GM12872 (cell line): ENCODE measurements at regions not wholly inside any gene's neighbourhood (a gene's known extent, or its start where the extent isn't known, plus 50 kb on each side); places are given as distances from the start of the nearest gene placed in this dataset.

ENCODE experiments used
- TF ChIP-seq, protein P1 (sequence below): IDR thresholded peaks from 3 replicates; pipeline ENCODE4 v1.5.1; 2011; ENCODE audit warnings: low read depth, mild to moderate bottlenecking, low read length, moderate library complexity; ENCODE audit not compliant: insufficient read depth

DNA sequence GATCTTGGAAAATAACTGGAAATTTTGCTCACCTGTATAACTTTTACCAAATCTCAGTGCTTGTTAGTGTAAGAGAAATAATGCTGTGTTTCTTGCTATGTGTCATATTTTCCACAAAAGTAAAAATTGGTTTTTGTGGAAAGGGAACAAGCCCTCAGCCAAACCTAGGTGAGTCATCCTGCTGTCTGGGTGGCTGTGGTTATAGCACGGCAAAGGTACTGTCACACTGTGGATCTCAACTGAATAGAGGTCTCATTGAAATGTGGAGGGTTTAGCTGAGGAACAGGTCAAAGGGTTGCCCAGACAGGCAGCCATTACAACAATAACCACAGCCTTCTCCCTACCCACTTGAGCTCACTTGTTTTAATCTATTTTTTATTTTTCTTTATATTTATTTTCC, 338.8 kb upstream of the DACH1 start:
- TF ChIP-seq, protein P1, sequence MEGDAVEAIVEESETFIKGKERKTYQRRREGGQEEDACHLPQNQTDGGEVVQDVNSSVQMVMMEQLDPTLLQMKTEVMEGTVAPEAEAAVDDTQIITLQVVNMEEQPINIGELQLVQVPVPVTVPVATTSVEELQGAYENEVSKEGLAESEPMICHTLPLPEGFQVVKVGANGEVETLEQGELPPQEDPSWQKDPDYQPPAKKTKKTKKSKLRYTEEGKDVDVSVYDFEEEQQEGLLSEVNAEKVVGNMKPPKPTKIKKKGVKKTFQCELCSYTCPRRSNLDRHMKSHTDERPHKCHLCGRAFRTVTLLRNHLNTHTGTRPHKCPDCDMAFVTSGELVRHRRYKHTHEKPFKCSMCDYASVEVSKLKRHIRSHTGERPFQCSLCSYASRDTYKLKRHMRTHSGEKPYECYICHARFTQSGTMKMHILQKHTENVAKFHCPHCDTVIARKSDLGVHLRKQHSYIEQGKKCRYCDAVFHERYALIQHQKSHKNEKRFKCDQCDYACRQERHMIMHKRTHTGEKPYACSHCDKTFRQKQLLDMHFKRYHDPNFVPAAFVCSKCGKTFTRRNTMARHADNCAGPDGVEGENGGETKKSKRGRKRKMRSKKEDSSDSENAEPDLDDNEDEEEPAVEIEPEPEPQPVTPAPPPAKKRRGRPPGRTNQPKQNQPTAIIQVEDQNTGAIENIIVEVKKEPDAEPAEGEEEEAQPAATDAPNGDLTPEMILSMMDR: no peak

DNA sequence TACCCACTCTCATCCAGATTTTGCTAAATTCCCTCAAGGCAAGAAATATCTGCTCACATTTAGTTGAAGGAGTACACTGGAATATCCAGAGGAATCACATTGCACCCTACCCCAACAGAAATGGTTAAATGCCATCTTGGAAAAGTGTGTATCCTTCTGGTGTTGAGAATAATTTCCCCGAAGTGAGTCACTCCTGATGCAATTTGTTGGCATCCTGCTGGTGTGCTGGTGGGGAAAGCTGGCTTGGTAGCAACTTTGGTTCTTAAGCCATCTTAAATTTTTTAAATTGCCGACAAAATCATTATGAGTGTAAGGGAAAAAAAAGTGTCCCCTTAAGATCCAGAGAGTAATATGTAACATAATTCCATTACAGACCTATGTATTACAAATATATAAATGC, 337.3 kb upstream of the DACH1 start:
- TF ChIP-seq, protein P1: no peak

DNA sequence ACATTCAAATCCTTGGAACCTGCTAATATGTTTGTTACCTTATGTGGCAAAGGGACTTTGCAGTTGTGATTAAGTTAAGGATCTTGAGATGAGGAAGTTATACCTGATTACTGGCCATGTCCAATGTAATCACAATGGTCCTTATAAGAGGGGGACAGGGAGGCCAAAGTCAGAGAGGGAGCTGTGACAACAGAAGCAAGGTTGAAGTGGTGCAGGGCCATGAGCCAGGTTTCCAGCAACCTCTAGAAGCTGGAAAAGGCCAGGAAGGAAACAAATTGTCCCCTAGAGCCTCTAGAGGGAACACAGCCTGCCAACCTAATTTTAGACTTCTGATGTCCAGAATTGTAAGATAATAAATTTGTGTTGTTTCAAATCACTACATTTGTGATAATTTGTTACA, 334.7 kb upstream of the DACH1 start:
- TF ChIP-seq, protein P1: no peak

DNA sequence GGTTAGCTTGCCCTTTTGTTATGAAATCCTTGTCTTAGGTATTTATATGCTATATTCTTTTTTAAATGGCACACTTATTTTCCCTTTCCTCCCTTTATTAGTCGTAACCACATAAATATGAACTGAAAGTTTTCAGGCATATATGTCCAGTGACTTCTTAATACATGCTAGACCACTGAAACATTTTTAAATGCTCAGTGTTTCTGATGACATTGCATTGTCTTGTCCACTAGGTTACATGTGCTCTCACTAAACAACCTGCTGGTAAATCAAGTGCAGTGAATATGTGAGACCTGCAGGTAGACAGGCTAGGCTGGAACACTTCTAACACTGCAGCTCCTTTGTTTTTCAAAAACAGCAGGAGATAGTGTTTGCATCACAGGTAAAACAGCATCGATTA, 332.6 kb upstream of the DACH1 start:
- TF ChIP-seq, protein P1: no peak

DNA sequence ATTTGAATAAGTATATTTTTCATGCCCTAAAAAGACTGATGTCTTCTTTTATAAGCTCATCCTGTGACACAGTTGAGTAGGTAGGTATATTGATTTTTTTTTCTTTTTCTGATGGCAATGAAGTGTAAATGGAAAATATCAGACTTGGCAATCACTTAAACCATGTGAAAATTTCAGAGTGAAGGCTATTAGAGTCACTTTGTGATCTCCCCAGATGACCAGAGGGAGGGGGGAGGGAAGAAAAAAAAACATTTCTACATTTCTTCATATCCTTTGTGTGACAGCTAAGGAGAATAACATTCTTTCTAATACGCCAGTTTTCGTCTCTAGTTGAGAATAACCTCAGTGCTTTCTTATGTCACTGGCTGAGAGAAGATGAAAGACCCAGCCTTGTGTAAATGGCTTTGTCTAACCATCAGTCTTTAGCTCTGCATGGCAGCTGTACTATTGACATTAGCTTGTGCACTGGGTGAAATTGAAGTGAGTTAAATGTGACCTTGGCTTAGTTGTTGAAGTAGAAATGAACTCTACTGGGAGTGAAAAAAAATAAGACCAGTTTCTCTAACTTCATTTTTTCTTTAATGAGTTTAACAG, 332.1 kb upstream of the DACH1 start:
- TF ChIP-seq, protein P1: no peak

DNA sequence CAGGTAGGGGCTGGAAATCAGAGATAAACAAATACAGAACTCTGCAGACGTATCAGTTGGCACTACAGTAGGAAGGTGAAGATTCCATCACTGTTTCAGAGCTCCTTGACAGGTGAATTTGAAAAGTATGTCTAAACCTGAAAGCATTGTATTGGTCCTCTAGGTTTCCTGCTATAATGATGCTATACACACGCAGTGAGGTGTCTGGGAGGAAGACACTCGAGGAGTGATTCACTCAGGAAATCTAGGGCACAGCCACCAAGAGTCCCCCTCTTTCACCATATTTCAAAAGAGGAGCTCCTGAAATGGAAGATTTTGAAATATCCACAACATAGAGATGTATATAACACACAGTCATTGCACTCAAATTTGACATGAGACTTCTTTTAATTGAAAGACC, 331.0 kb upstream of the DACH1 start:
- TF ChIP-seq, protein P1: no peak

DNA sequence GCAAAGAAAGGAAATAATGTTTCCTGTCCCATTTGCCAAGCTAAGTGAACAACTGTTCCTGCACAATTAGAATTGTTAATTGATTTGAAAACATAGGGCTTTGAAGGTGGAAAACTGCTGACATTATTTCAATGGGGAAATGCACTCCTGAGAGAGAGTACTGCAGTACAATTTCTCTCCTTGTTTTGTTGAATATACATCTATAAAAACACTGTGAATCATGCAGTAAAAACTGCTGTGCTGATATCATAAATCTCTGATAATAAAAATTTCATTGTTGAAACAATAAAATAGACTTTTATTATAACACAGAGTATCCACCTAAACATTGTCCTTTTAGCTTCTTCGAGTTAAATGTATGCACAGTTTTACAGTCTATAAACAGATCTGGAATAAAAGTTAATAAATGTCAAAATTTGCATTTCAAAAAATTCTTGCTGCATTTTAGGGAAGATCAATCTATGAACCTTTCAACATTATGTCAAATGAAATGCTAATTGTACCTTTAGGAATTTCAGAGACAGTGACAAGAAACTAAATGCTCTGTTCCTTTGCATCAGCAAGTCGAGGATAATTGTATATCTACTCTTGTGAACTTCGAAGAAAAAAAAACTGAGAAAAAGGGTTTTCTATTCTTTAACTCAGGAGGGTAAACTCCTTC, 328.2 kb upstream of the DACH1 start:
- TF ChIP-seq, protein P1: no peak
